ENCODE measurements at regions not wholly inside any gene's neighbourhood (a gene's known extent, or its start where the extent isn't known, plus 50 kb on each side); places are given as distances from the start of the nearest gene placed in this dataset.

GRCh38 chr1:232689711-232690110, 59.8 kb upstream of the SIPA1L2 start:
- ChIA-PET POLR2A (no interaction called here), CTCF (no interaction called here)
- H3K4me3 ChIP-seq (ENCODE audit: low read depth, low read length), result no peak overlapping the region
- no peak for TF ChIP-seq CTCF (IDR thresholded peaks at IDR 0.05; ENCODE audit: insufficient read depth, low read length, missing control alignments)
- no peak for DNase-seq (ENCODE audit: low read depth, low spot score)

- TF ChIP-seq CTCF (IDR thresholded peaks at IDR 0.05; ENCODE audit: insufficient read depth, low read length, missing control alignments), result no peak
- ChIA-PET POLR2A (no interaction called here), CTCF (no interaction called here)
- no peak overlapping the region for H3K4me3 ChIP-seq (ENCODE audit: low read depth, low read length)
- DNase-seq (ENCODE audit: low read depth, low spot score), result no peak
These were observed 60.5 kb upstream of the SIPA1L2 start for GRCh38 chr1:232690285-232690935.

DNA sequence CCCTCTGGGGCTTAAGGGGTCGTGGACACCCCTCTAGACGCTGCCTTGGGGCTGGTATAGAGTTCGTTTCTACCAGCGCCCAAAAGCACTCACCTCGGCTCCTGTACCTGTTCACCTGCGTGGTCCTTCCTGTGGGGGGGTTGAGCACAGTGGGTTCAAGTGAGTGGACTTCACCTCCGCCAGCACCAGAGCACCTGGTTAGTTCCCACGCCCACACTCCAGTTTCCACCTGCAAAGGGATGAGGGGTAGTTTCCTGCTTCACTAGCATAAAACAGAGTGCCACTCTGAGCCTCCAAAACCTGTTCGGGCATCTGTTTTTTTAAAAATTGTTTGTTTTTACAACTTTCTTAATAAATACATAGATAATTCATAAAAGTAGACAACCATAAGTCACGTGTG, 64.5 kb upstream of the SIPA1L2 start:
- TF ChIP-seq CTCF (IDR thresholded peaks at IDR 0.05; ENCODE audit: insufficient read depth, low read length, missing control alignments), result no peak
- ChIA-PET CTCF (no interaction called here), POLR2A (no interaction called here)
- no peak overlapping the region for H3K4me3 ChIP-seq (ENCODE audit: low read depth, low read length)
- no peak for DNase-seq (ENCODE audit: low read depth, low spot score)

- CTCF ChIA-PET, result no interaction called here
- TF ChIP-seq CTCF (IDR thresholded peaks at IDR 0.05; ENCODE audit: insufficient read depth, low read length, missing control alignments), result no peak
- DNase-seq (ENCODE audit: low read depth, low spot score), result no peak
- POLR2A ChIA-PET, result no interaction called here
- H3K4me3 ChIP-seq (ENCODE audit: low read depth, low read length), result no peak overlapping the region
These were observed 65.9 kb upstream of the SIPA1L2 start for GRCh38 chr1:232695621-232696385.

GRCh38 chr1:232696466-232696865, 66.5 kb upstream of the SIPA1L2 start:
- no peak for DNase-seq (ENCODE audit: low read depth, low spot score)
- ChIA-PET CTCF (no interaction called here), POLR2A (no interaction called here)
- TF ChIP-seq CTCF (IDR thresholded peaks at IDR 0.05; ENCODE audit: insufficient read depth, low read length, missing control alignments), result no peak
- H3K4me3 ChIP-seq (ENCODE audit: low read depth, low read length), result no peak overlapping the region

GRCh38 chr1:232697187-232697822, 67.4 kb upstream of the SIPA1L2 start:
- no peak for TF ChIP-seq CTCF (IDR thresholded peaks at IDR 0.05; ENCODE audit: insufficient read depth, low read length, missing control alignments)
- no peak overlapping the region for H3K4me3 ChIP-seq (ENCODE audit: low read depth, low read length)
- no peak for DNase-seq (ENCODE audit: low read depth, low spot score)
- ChIA-PET CTCF (no interaction called here), POLR2A (no interaction called here)
